GM18870 (cell line): ENCODE measurements at regions not wholly inside any gene's neighbourhood (a gene's known extent, or its start where the extent isn't known, plus 50 kb on each side); places are given as distances from the start of the nearest gene placed in this dataset.
"Not testable (repeated sequence)": the region's sequence is repeated elsewhere in the genome, so short reads cannot be mapped to it uniquely, and the experiment has no call there.

Experiments
- ATAC-seq: cut with Tn5 transposase; IDR thresholded peaks from one replicate; pipeline ENCODE4 v1.9.1; 2021; ENCODE audit warnings: moderate library complexity; ENCODE audit not compliant: unreplicated experiment

DNA sequence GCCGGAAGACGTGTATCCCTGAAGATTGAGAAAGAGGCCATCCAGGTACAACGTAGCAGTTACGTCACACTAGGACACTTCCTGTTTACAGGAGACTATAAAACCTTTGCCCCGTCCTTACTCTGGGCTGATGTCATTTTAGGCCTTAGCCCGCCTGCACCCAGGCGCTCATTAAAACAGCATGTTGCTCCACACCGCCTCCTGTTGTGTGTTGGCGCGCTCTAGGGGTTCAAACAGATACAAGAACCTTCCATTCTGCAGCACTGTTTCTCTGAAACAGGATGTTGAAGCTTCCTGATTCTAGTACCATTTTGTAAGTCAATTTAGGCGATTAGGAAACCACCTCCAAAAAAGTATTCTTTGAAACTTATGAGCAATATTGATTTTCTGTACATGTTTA is 722.1 kb downstream of the PCDH7 start:
- no peak for ATAC-seq

DNA sequence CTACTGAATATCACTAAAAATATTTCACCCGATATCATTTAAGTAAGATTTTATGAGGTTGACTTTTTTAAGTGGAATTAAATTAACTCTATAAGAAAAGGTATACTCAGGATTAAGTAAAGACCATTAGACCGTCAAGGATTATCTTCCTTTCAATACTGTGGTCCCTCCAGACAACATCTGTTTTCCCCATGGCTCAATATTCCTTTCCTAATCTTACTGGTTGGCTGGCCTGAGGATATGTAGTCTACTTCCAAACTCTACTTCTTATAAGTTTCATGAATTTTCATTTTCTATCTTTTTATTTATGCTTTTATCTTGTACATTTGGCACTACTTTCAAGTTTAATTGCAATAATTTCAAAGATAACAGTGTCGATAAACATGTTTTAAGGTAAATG is 725.4 kb downstream of the PCDH7 start:
- no peak for ATAC-seq

DNA sequence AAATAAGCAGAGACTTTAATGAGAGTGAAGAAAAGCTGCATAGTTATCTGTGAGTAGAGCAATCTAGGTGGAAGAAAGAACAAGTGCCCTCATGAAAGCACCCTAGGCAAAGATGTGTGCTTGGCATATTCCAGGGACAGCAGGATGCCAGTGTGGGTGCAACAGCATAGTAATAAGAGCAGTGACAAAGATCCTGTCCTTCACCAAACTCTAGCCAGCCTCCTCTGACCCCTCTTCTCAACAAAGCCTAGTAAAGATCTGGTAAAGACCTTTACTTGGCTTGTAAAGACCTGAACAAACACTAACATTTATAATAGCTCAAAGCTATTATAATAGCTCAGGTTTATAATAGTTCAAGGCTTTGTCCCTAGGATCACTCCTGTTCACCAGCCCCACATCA is 735.4 kb downstream of the PCDH7 start:
- ATAC-seq, result no peak

DNA sequence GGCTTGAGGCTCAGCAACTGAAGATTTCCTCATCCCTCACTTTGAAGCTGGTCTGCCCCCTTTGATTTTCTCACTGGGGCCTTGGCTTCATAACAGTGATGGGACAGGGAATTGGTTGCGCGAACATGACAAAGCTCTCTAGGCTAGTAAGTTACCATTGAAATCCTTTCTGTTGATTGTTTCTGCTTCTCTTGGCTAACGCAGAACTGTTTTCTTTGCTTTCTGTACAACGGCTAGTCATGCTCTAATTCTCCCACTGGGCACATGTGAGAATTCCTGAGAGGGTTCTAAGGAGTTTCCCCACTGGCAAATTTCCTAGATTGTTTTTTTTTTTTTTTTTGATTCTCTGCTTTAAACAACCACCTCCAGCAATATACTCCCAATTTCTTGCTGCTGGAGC is 738.6 kb downstream of the PCDH7 start:
- no peak for ATAC-seq

DNA sequence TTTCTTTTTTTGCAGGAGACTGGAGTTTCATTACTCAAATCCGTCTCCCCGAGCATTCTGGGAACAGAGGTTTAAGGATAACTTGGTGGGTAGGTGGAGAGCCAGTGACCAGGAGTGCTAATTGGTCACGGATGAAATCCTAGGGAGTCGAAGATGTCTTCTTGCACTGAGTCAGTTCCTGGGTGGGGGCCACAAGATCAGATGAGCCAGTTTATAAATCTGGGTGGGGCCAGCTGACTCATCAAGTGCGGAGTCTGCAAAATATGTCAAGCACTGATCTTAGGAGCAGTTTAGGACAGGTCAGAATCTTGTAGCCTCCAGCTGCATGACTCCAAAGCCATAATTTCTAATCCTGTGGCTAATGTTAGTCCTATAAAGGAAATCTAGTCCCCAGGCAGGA is 741.3 kb downstream of the PCDH7 start:
- no peak for ATAC-seq

DNA sequence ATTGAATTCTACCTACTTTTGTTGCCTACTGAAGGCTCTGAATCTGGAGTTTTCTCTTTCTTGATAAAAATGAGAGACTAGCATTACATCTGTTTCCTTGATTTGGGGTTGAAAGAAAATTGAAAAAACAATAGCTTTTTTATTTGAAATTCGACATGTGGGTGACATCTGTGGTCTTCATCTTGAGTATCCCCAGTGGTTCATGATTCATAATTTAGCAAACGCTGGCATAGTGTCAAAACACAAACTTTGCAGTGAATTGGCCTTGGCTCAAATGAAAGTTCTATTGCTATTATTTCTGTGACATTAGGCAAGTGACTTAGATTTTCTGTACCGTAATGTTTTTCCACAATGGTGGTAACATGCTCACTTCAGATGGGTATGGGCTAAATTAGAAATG is 747.6 kb downstream of the PCDH7 start:
- no peak for ATAC-seq

DNA sequence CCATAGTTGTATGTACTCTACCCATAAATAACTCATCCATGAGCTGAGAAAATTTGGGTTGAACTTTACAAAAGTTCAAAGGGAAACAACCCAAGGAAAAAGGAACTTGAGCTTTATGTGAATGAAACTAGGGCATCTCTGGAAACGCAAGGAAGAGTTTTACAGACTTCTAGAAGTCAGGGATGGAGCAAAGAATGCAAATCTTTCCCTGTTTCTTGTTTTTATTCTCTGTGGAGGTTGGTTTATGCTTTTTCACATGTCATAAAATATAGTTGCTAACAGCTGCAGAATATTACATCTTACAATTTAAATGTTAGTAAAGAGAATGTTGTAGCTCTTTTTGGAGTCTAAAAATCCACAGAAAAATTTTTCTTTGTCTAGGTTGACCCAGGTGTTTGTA is 754.1 kb downstream of the PCDH7 start:
- no peak for ATAC-seq

DNA sequence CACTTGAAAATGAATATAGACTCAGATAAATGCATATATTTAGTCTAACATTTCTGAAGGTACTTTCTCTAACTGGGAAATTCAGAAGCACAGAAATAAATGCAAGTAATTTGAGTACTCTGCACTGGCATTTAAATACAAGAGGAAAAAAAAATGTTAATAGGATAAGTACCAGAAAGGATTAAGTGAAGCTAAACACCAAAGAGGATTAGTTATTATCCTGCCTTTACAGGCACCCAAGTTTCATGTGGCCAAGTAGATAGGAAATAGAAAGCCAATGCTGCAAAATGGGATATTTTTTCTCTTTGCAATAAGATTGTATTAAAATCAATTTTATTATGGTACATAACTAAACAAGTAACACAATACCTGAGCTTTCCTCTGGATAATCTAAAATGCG is 762.5 kb downstream of the PCDH7 start:
- no peak for ATAC-seq

DNA sequence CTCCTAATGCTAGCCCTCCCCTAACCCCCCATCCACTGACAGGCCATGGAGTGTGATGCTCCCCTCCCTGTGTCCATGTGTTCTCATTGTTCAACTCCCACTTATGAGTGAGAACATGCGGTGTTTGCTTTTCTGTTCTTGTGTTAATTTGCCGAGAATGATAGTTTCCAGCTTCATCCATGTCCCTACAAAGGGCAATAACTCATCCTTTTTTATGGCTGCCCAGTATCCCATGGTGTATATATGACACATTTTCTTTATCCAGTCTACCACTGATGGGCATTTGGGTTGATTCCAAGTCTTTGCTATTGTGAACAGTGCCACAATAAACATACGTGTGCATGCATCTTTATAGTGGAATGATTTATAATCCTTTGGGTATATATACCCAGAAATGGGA is 779.0 kb downstream of the PCDH7 start:
- ATAC-seq, result not testable (repeated sequence)

DNA sequence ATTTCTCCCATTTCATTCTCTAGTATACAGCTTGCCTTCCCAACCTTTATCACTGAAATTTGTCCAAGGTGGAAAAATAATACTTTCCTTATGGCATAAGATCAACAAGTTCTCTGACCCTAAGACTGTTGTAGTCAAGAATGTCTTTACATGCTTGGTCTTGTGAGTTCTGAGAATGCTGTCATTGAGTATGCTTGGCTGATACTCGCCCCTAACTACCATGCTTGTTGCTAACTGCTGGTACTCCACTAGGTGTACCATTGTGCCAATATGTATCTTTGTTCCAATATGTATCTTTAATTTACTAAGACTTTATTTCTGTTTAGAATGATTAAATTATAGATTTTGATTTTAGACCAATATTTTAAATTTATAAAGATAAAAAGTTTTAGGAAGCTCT is 796.4 kb downstream of the PCDH7 start:
- no peak for ATAC-seq

DNA sequence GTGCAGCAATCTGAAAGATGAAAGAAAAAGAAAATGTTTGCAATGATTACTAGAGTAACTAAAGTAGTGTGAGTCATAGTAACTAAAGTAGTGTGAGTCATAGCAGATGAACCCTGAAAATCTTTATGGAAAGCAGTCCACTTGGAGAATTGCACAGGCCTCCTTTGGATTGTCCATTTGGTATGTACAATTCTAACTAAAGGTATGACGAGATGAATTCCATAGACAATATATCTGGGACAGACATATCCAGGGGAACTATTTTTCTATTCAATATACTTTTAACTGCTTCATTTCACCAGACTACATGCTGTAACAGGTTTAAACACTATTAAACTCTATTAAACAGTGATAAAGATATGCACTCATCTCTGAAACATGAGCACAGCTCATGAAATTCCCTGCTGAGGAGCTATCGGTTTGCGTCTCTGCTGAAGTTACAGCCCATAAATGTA is 798.7 kb downstream of the PCDH7 start:
- no peak for ATAC-seq

DNA sequence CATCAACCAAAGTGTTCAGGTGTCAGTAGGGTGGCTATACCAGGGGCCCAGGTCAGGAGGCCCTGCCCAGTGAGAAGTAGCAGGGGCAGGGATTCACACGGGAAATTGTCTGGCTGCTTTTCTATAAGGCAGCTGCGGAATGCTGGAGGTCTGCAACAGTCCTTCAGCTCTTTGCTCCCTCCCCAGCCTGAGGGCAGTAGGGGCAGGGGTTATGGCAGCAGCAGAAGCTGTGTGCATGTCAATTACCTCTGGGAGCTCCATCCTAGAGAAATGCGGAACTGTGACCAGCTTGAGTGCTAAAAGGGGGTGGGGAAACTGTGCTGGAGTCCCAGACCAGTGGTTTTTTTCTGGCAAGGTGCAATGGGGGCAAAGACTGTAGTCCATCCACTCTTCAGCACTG is 810.4 kb downstream of the PCDH7 start:
- ATAC-seq, result no peak

DNA sequence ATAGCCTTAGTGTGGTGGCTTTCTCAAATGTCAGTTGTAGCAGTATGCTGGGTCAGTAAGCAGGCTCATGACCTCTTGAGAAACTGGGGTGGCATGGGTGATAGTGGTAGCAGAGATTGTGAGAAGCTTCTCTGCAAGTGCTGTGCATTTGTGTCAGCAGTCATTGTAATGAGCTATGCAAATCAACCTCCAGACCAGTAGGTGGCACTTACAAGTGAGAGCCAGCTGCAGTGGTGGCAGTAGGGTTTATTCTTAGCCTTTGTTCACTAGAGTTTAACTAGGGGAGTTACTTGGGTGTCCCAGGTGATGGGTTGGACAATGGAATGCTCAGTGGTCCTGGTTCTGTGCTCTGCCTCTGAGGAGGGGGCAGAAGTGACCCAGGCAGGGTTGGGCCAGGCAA is 818.7 kb downstream of the PCDH7 start:
- ATAC-seq, result no peak

DNA sequence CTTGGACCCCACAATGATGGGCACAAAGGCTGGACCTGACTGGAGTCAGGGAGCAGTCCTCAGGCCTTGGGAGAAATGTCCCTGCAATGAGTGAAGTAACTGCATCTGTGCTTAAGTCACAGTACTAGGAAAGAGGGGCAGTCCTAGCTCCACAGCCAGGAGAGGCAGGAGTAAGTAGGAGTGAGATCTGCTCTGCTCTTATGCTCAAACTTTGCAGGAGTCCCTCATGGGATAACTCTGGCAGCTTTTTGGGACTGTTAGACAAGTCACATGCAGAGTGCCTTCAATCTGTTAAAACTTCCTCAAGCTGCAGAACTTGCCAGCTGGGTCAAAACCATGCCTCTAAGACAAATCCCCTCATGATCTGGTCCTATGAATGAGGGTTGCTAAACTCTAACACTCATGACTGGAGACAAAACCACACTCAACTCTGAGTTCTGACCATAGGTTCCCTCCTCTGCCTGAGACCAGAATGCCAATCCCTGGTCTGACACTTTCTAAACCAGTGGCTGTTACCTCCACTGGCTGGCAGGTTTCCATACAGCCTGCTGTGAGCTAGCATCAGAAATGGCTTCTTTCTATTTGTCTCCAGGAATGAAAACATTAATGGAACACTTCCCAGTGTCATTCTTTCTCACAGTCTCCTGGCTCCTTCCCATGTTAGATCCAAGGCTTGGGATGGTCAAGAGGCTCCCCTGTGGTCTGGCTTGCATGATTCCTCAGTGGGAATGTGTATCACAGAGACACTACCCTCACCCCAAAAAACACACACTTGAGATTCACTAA is 819.3 kb downstream of the PCDH7 start:
- no peak for ATAC-seq

DNA sequence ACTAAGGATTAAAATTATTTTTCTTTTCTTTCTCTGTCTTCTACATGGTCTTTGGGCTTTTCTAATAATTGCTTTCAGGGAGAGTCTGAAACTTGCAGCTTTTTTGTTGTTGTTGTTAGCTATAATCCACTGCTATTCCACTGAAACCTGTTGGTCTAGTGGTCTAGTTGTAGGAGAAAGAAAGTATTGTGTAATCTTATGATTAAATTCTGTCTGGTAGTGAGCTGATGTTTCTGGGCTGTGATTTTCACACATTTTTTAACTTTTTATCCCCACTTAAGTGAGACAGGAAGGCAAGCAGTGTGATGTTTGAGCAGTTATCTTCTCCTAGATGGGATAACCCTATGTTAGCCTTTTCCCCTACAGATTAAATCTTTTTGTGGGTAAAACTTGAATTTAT is 825.2 kb downstream of the PCDH7 start:
- no peak for ATAC-seq

DNA sequence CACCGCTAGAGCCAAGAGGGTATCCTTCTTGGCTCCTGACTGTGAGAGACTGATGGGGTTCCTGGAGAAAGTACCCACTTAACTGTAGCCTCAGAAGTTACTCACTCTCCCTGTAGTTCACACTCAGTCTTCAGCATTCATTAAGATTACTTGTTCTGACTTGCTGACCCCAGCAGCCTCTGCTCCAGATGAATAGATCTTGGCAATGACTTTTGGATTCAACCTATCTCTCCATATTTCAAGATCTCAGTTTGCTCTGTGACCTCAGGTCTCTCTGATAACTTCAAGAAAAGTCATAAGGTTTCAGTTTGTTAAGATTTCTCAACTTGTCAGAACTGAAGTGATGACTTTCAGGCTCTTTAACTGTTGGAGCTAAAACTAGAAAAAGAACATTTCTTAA is 825.6 kb downstream of the PCDH7 start:
- no peak for ATAC-seq

DNA sequence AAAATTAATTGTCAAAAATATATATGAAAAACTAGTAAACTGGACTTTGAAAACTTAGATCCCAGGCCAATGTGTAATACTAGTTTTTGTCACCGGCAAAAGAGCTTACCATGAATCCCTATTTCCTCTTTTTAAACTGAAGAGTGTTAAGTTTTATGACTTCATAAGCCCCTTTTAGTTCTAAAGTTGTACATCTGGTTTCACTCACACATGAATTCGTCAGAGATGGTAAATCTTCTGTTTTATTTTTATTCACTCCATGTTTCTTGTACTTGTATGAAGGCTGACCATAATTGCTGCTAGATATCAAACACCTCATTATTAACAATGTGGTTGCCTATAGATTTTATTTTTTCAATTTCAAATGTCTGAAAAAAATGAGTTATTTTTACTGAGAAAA is 827.9 kb downstream of the PCDH7 start:
- no peak for ATAC-seq

DNA sequence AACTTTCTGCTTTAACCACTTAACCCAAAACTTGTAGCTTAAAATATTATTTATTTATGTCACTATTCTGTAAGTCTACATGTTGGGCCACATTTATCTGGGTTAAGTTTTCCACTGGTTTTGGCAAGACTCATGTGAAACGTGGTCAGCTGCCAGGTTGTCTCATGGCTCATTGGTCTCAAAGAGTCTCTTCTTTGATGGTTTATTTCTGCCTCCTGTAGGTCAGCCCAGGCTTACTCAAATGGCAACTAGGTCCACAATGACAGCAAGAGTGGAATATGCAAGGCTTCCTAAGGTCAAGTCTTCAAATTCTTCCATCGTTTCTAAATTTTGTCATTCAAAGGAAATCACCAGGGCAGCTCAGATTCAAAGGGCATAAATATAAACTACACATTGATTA is 828.7 kb downstream of the PCDH7 start:
- ATAC-seq, result no peak

DNA sequence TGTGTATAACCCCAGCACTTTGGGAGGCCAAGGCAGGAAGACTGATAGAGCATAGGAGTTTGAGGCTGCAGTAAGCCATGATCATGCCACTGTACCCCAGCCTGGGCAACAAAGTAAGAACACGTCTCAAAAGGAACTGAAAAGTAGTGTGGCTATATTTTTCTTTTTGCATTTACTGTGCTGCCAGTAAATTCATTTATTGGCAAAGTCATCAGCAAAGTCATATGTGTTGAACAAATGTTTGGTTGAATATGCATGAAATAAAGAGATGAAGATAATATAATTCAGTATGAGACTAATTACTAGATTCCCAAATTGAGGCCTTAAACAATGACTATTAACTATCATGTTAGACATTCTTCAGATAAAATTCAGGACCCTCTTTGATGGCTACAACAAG is 829.1 kb downstream of the PCDH7 start:
- ATAC-seq, result no peak

DNA sequence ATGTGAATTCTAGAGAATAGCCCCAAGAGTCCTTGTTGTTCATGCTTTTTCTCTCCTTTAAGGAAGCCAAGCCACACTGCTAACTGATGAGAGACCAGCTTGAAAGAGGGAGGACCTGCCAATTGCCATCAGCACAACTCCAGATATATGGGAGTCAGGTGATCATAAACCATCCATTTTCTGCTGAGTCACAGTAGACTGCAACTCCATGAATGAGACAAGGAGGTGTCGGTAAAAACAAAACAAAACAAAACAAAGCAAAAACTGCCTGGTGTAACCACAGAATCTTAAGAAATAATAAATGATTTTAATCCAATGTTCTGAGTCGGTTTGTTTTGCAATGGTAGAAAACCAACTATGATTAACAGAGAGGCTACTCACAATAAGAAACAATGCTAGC is 837.3 kb downstream of the PCDH7 start:
- ATAC-seq, result no peak

DNA sequence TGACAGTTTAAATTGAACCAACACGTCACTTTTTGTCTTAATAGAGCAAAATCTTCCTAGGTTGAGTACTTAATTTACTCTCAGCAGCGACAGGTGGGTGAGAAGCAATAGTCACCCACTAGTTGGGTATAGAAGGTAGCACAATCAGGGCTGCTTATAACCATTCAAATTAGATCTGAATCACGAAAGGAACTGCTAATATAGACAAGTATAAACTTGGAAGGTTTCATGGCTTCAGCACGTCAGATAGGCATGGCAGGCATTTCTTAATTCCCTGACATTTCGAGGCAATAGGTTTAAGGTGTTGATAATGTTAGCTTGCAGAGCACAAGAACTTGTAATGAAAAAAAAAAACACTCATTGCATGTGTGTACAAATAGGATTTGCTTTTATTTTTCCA is 853.4 kb downstream of the PCDH7 start:
- ATAC-seq, result no peak

DNA sequence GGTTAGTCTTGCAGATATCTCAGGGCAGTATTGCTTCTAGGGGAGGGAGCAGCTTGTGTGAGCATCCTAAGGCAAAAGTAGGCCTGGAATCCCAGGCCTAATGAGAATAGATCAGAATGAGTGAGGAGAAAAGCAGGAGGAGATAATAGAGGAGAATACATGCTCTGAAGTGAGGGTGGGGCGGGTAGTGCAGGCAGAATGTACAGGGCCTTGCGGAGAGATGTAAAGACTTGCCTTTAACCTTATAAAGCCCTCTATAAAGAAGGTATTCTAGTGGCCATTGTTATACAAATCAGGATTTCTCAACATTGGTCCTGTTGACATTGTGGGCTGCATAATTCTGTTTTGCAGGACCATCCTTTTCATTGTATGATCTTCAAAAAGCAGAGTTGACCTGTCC is 855.3 kb downstream of the PCDH7 start:
- no peak for ATAC-seq

DNA sequence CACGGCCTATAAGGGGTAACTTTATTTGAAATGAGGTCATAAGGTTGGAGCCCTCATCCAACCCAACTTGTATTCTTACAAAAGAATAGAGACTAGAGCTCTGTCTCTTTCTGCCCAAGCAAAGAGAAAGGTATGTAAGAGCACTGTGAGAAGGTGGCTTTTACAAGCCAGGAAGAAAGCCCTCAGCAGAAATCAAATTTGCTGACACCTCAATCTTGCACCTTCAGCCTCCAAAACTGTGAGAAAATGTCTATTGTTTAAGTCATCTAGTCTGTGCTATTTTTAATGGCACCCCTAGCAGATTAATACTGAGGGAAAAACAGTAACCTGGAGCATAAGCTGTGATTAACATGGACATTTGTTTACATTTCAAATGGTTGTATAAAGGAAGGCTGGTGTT is 860.7 kb downstream of the PCDH7 start:
- no peak for ATAC-seq
